Upper lobe of right lung (tissue), 1 donor: ENCODE measurements at regions not wholly inside any gene's neighbourhood (a gene's known extent, or its start where the extent isn't known, plus 50 kb on each side); places are given as distances from the start of the nearest gene placed in this dataset.
"Not testable (repeated sequence)": the region's sequence is repeated elsewhere in the genome, so short reads cannot be mapped to it uniquely, and the experiment has no call there.

Experiments
- ATAC-seq: fragments of 200-7000 bp; cut with Tn5 transposase; one replicate; pipeline ENCODE4 v1.9.1; 2020; ENCODE audit warnings: mild to moderate bottlenecking, moderate library complexity
- DNase-seq: peaks from one replicate; pipeline ENCODE4 v3.0.0-alpha.2; 2020
- H3K27ac ChIP-seq: fragments of 200-600 bp; one replicate; pipeline ENCODE4 v1.8.0; 2022
- H3K27me3 ChIP-seq: fragments of 200-600 bp; one replicate; pipeline ENCODE4 v1.8.0; 2022; ENCODE audit warnings: mild to moderate bottlenecking
- H3K36me3 ChIP-seq: fragments of 200-600 bp; one replicate; pipeline ENCODE4 v1.8.0; 2022
- H3K4me1 ChIP-seq: fragments of 200-600 bp; one replicate; pipeline ENCODE4 v1.8.0; 2022
- H3K4me3 ChIP-seq: fragments of 200-600 bp; one replicate; pipeline ENCODE4 v1.8.0; 2022; ENCODE audit warnings: mild to moderate bottlenecking
- H3K9me3 ChIP-seq: fragments of 200-600 bp; one replicate; pipeline ENCODE4 v1.8.0; 2022
- CTCF ChIP-seq: fragments of 200-600 bp; IDR thresholded peaks from one replicate; pipeline ENCODE4 v1.8.0; 2022; ENCODE audit warnings: antibody characterized with exemption
- intact Hi-C: fragments of 100-400 bp; cut with DNase I; formaldehyde crosslinking; loops from one replicate; pipeline ENCODE4 v1.11.0; 2022
- donor health status: DM: no; HTN: yes; CAD: no; lungs with severe emphysema.

DNA sequence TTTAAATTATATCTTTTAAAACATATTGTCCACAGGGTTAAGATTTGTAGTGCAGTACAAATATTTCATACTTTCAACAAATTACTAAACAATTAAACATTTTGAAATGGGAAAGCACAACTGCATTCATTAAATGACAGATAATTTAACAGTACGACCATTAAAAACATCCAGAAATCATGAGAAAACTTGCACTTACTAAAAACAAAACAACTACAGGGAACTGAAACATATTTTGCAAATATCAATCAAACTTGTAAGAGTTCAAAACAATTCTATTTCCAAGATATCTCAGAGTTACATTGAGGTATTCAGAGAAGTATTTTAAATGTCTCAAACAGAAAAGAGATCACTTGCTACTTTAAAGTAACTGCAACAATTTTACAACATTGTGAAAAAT is 478.5 kb upstream of the PCDH10 start:
- Histone ChIP-seq H3K9me3 (no peaks in the 10 kb centered on the region), H3K4me1 (no peaks in the 10 kb centered on the region), H3K27me3 (no peaks in the 10 kb centered on the region), H3K4me3 (no peak overlapping the region), H3K36me3 (no peaks in the 10 kb centered on the region), H3K27ac (no peak overlapping the region)
- no peak for ATAC-seq
- DNase-seq: no peak
- TF ChIP-seq CTCF: no peak
- intact Hi-C loops: no loop called here

GRCh38 chr4:132683957-132684356 is 465.1 kb upstream of the PCDH10 start:
- H3K4me1 ChIP-seq: no peaks in the 10 kb centered on the region
- ATAC-seq (no peak), DNase-seq (no peak)
- intact Hi-C loops: no loop called here
- H3K4me3 ChIP-seq: no peak overlapping the region
- H3K36me3 ChIP-seq: no peaks in the 10 kb centered on the region
- TF ChIP-seq CTCF: no peak
- no peaks in the 10 kb centered on the region for H3K27me3 ChIP-seq
- H3K9me3 ChIP-seq: no peaks in the 10 kb centered on the region
- no peak overlapping the region for H3K27ac ChIP-seq

DNA sequence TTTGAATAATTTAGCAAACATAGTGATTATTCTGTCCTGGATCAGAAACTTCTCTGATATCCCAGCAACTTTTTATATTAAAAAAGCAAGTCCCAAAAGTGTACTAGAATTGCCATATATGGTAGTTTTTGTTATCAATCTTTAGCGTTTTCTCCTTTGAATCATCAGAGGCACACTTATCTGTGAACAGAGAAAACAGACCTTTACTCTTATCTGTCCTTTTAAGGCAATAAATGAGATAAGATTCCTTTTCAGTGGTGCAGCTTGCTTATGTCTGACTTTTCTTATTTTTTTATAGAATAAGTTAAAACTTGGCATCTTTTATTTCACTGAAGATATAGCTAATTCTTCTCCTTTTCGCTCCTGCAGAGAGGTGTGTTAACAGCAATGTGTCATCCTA is 458.1 kb upstream of the PCDH10 start:
- Histone ChIP-seq H3K36me3 (no peaks in the 10 kb centered on the region), H3K27ac (no peak overlapping the region), H3K4me1 (no peaks in the 10 kb centered on the region), H3K27me3 (no peaks in the 10 kb centered on the region), H3K4me3 (no peak overlapping the region), H3K9me3 (no peaks in the 10 kb centered on the region)
- intact Hi-C loops: no loop called here
- TF ChIP-seq CTCF: no peak
- ATAC-seq (no peak), DNase-seq (no peak)

DNA sequence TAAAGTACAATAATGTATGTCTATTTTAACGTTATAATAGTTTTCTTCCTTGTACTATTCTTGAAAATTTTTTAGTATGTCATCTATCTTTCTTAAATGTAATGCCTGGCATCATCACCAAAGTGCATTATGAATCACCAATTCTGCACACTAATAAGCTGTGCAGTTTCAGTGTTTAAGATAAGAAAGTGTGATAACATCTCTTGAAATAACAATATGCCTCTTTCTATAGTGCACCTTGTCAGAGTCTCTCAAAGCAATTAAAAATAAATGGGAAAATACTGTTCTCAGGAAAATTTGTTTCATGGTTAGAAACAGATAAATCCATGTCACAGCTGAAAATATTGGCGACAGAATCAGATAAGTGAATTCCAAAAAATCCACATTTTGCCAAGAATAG is 457.4 kb upstream of the PCDH10 start:
- Histone ChIP-seq H3K4me3 (no peak overlapping the region), H3K36me3 (no peaks in the 10 kb centered on the region), H3K27me3 (no peaks in the 10 kb centered on the region), H3K27ac (no peak overlapping the region), H3K4me1 (no peaks in the 10 kb centered on the region), H3K9me3 (no peaks in the 10 kb centered on the region)
- TF ChIP-seq CTCF: no peak
- intact Hi-C loops: no loop called here
- no peak for DNase-seq
- no peak for ATAC-seq

GRCh38 chr4:132694775-132695174 is 454.3 kb upstream of the PCDH10 start:
- Histone ChIP-seq H3K9me3 (no peaks in the 10 kb centered on the region), H3K36me3 (no peaks in the 10 kb centered on the region), H3K4me1 (no peaks in the 10 kb centered on the region), H3K27me3 (no peaks in the 10 kb centered on the region), H3K27ac (no peak overlapping the region), H3K4me3 (no peak overlapping the region)
- intact Hi-C loops: no loop called here
- no peak for TF ChIP-seq CTCF
- no peak for ATAC-seq
- no peak for DNase-seq

DNA sequence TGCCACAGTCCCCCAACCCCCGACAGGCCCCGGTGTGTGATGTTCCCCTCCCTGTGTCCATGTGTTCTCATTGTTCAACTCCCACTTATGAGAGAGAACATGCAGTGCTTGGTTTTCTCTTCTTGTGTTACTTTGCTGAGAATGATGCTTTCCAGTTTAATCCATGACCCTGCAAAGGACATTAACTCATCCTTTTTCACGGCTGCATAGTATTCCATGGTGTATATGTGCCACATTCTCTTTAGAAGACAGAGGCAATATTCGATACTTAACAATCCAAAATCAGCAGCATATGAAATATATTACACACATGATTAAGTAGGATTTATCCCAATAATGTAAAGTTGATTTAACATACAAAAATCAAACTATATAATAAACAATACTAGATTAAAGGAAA is 451.6 kb upstream of the PCDH10 start:
- ATAC-seq, DNase-seq, H3K27me3 ChIP-seq, H3K4me3 ChIP-seq, H3K4me1 ChIP-seq, H3K36me3 ChIP-seq, H3K9me3 ChIP-seq, intact Hi-C loops, H3K27ac ChIP-seq: not testable (repeated sequence)
